ENCODE measurements at regions not wholly inside any gene's neighbourhood (a gene's known extent, or its start where the extent isn't known, plus 50 kb on each side); places are given as distances from the start of the nearest gene placed in this dataset.

- H3K36me3 ChIP-seq (ENCODE audit: low read length) = no peaks in the 10 kb centered on the region
- H3K9me3 ChIP-seq (ENCODE audit: insufficient read depth, low read length) = no peaks in the 10 kb centered on the region
- TF ChIP-seq EZH2phosphoT487 (conservative IDR thresholded peaks at IDR 0.05; ENCODE audit: low read length) = no peak
- no peak for TF ChIP-seq CTCF (IDR thresholded peaks at IDR 0.05; ENCODE audit: insufficient read depth, low read length, poor library complexity, severe bottlenecking)
- no peaks in the 10 kb centered on the region for H4K20me1 ChIP-seq (ENCODE audit: low read depth, low read length)
- H3K9ac ChIP-seq (ENCODE audit: low read length) = no peak overlapping the region
- H3K27me3 ChIP-seq (ENCODE audit: low read length) = no peaks in the 10 kb centered on the region
- H3K9me2 ChIP-seq (replicated peaks; ENCODE audit: insufficient read depth, low read length) = no peaks in the 10 kb centered on the region
- H3K27ac ChIP-seq (ENCODE audit: low read depth, low read length) = no peak overlapping the region
- H3K4me3 ChIP-seq (ENCODE audit: insufficient read depth, low read length, poor library complexity, severe bottlenecking) = no peak overlapping the region
- no peaks in the 10 kb centered on the region for H3F3A ChIP-seq (ENCODE audit: insufficient read depth)
- no peaks in the 10 kb centered on the region for H3K79me2 ChIP-seq (ENCODE audit: insufficient read depth, low read length)
- no peak overlapping the region for H2AFZ ChIP-seq (ENCODE audit: low read depth, low read length, severe bottlenecking)
- no peak overlapping the region for H3K4me2 ChIP-seq (ENCODE audit: low read depth, low read length, poor library complexity, severe bottlenecking)
Observed at GRCh38 chr20:6646021-6646636, 121.4 kb upstream of the BMP2 start.

GRCh38 chr20:6644813-6645628, 122.5 kb upstream of the BMP2 start:
- Histone ChIP-seq H3K9me2 (replicated peaks; ENCODE audit: insufficient read depth, low read length) (no peaks in the 10 kb centered on the region), H4K20me1 (ENCODE audit: low read depth, low read length) (no peaks in the 10 kb centered on the region), H3K27me3 (ENCODE audit: low read length) (no peaks in the 10 kb centered on the region), H3K9me3 (ENCODE audit: insufficient read depth, low read length) (no peaks in the 10 kb centered on the region), H3K9ac (ENCODE audit: low read length) (no peak overlapping the region), H3K4me2 (ENCODE audit: low read depth, low read length, poor library complexity, severe bottlenecking) (no peak overlapping the region), H2AFZ (ENCODE audit: low read depth, low read length, severe bottlenecking) (no peak overlapping the region), H3K36me3 (ENCODE audit: low read length) (no peaks in the 10 kb centered on the region), H3K79me2 (ENCODE audit: insufficient read depth, low read length) (no peaks in the 10 kb centered on the region), H3K27ac (ENCODE audit: low read depth, low read length) (no peak overlapping the region), H3F3A (ENCODE audit: insufficient read depth) (no peaks in the 10 kb centered on the region), H3K4me3 (ENCODE audit: insufficient read depth, low read length, poor library complexity, severe bottlenecking) (no peak overlapping the region)
- TF ChIP-seq EZH2phosphoT487 (conservative IDR thresholded peaks at IDR 0.05; ENCODE audit: low read length) (no peak), CTCF (IDR thresholded peaks at IDR 0.05; ENCODE audit: insufficient read depth, low read length, poor library complexity, severe bottlenecking) (no peak)

GRCh38 chr20:6641012-6641411, 126.5 kb upstream of the BMP2 start:
- H2AFZ ChIP-seq (ENCODE audit: low read depth, low read length, severe bottlenecking) = no peak overlapping the region
- H3K9me2 ChIP-seq (replicated peaks; ENCODE audit: insufficient read depth, low read length) = no peaks in the 10 kb centered on the region
- no peaks in the 10 kb centered on the region for H3K36me3 ChIP-seq (ENCODE audit: low read length)
- no peaks in the 10 kb centered on the region for H3K27me3 ChIP-seq (ENCODE audit: low read length)
- no peak overlapping the region for H3K4me2 ChIP-seq (ENCODE audit: low read depth, low read length, poor library complexity, severe bottlenecking)
- no peaks in the 10 kb centered on the region for H3K79me2 ChIP-seq (ENCODE audit: insufficient read depth, low read length)
- no peaks in the 10 kb centered on the region for H3K9me3 ChIP-seq (ENCODE audit: insufficient read depth, low read length)
- no peaks in the 10 kb centered on the region for H3F3A ChIP-seq (ENCODE audit: insufficient read depth)
- H3K27ac ChIP-seq (ENCODE audit: low read depth, low read length) = no peak overlapping the region
- H4K20me1 ChIP-seq (ENCODE audit: low read depth, low read length) = no peaks in the 10 kb centered on the region
- H3K9ac ChIP-seq (ENCODE audit: low read length) = no peak overlapping the region
- TF ChIP-seq CTCF (IDR thresholded peaks at IDR 0.05; ENCODE audit: insufficient read depth, low read length, poor library complexity, severe bottlenecking) (no peak), EZH2phosphoT487 (conservative IDR thresholded peaks at IDR 0.05; ENCODE audit: low read length) (no peak)
- H3K4me3 ChIP-seq (ENCODE audit: insufficient read depth, low read length, poor library complexity, severe bottlenecking) = no peak overlapping the region

All from SU-DHL-6 (cell line).